ENCODE measurements at regions not wholly inside any gene's neighbourhood (a gene's known extent, or its start where the extent isn't known, plus 50 kb on each side); places are given as distances from the start of the nearest gene placed in this dataset.

DNA sequence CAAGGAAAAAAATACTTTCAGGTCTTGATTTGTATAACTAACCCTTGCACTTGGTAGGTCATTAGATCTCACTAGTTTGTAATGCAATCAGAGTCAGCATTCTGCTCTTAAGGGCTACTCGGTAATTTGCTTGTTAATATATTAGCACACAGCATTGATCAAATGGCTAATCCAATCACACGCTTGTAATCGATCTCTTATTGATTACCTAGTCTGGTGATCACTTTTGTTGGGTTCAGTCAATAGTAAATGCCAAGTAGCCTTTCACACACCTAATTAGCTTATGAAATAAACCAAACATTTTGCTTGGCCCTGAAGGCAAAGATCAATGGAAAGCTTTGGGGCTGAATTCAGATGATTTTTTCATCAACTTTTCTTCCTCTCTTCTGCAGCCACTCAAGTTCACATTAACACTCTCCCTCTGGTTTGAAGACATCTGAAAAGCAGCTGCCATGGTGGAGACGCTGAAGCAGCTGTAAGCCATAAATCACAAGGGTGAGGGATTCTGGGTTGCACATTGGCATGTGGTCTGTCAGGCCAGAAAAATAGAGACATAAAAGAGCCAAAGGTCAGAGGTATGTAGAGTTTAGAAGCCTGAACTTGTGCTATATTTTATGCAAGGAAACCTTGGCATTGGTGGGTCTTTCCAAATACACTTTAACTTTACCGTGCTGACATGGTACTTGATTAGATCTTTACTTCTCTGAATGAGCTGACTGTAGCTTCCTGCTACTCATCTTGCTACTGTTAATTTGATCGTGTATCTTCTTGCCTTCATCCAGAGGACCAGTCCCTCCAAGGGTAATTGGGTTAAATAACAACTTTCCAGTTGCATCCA, 234.4 kb downstream of the SIM1 start:
- Mint-ChIP-seq H3K4me1 (peaks cover 15% of the 10 kb centered on the region), H3K9me3 (ENCODE audit: insufficient read depth) (no peaks in the 10 kb centered on the region), H3K27ac (no peak overlapping the region), H3K4me3 (no peak overlapping the region), H3K27me3 (no peaks in the 10 kb centered on the region)
- ChIA-PET CTCF (interaction anchor here (1.0 kb wide), 1 partner anchor 11 kb away, joined by 4 read pairs; no protein-coding TSS in a partner anchor), POLR2A (no interaction called here)
- Histone ChIP-seq H3K27me3 (replicated peaks in 1 of 4; ENCODE audit: control extremely low read depth in 1 of 4, control insufficient read depth in 3 of 4, insufficient read depth in 4 of 4, low read length in 3 of 4) (peaks cover 0 to 3% (median 0%) of the 10 kb centered on the region in 4 experiments), H2AFZ (ENCODE audit: insufficient read depth, low read depth, low read length, poor library complexity, severe bottlenecking) (no peak overlapping the region), H3K9ac (ENCODE audit: low read length) (no peak overlapping the region), H3K27ac (ENCODE audit: low read length in 2 of 2) (no peak overlapping the region), H3K36me3 (replicated peaks in 1 of 2; ENCODE audit: control extremely low read depth in 1 of 2, control insufficient read depth in 1 of 2, extremely low read depth in 1 of 2, insufficient read depth in 2 of 2, low read length in 1 of 2) (no peaks in the 10 kb centered on the region), H3K9me3 (ENCODE audit: control extremely low read depth in 1 of 3, control insufficient read depth in 2 of 3, insufficient read depth in 1 of 3, low read length in 2 of 3) (no peaks in the 10 kb centered on the region), H3K4me1 (ENCODE audit: control insufficient read depth in 2 of 2, insufficient read depth in 2 of 2, low read length in 2 of 2) (peaks cover 0 to 6% of the 10 kb centered on the region in 2 donors), H4K20me1 (ENCODE audit: control insufficient read depth, insufficient read depth, low read length, poor library complexity, severe bottlenecking) (no peaks in the 10 kb centered on the region), H3K4me3 (ENCODE audit: control extremely low read depth in 1 of 5, extremely low read depth in 1 of 5, insufficient read depth in 1 of 5, low read depth in 2 of 5, low read length in 4 of 5) (no peak overlapping the region), H3K79me2 (ENCODE audit: control insufficient read depth, insufficient read depth, low read length) (no peaks in the 10 kb centered on the region), H3K4me2 (replicated peaks; ENCODE audit: low read depth, low read length, poor library complexity, severe bottlenecking) (no peak overlapping the region)
- DNase-seq (no peak), ATAC-seq (ENCODE audit: low read depth) (no peak)
- no peak for TF ChIP-seq EZH2 (IDR thresholded peaks at IDR 0.05; ENCODE audit: borderline replicate concordance, insufficient read depth, low read depth, low read length, poor library complexity, severe bottlenecking)
- TF ChIP-seq, protein P1, sequence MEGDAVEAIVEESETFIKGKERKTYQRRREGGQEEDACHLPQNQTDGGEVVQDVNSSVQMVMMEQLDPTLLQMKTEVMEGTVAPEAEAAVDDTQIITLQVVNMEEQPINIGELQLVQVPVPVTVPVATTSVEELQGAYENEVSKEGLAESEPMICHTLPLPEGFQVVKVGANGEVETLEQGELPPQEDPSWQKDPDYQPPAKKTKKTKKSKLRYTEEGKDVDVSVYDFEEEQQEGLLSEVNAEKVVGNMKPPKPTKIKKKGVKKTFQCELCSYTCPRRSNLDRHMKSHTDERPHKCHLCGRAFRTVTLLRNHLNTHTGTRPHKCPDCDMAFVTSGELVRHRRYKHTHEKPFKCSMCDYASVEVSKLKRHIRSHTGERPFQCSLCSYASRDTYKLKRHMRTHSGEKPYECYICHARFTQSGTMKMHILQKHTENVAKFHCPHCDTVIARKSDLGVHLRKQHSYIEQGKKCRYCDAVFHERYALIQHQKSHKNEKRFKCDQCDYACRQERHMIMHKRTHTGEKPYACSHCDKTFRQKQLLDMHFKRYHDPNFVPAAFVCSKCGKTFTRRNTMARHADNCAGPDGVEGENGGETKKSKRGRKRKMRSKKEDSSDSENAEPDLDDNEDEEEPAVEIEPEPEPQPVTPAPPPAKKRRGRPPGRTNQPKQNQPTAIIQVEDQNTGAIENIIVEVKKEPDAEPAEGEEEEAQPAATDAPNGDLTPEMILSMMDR (IDR thresholded peaks at IDR 0.05), result no peak
- intact Hi-C loops (cut with micrococcal nuclease), result no loop called here
- 100% methylated on average over 1 of the region's 6 CpGs for WGBS (ENCODE audit: insufficient coverage)

DNA sequence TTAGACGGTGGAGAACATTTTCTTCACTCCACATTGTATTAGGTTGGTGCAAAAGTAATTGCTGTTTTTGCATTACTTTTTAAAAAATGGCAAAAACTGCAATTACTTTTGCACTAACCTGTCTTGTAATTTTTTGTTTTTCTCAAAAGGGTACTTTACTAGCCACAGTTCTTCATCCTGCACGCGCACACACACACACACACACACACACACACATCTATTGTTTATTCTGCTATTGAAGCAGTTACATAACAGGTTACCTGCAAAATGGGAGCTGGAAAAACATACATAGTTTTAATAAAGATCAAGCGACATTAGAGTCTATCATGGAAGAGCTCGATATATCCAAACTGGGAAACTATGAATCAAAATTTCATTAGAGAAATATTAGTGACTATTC, 235.2 kb downstream of the SIM1 start:
- peak overlapping the region; percentile 82 for H3K4me3 Mint-ChIP-seq
- no CpG with 5 or more reads among the region's 5 CpGs for WGBS (ENCODE audit: insufficient coverage)
- Histone ChIP-seq H2AFZ (ENCODE audit: insufficient read depth, low read depth, low read length, poor library complexity, severe bottlenecking) (peak overlapping the region; percentile 72), H3K27ac (ENCODE audit: low read length in 2 of 2) (no peak overlapping the region), H3K79me2 (ENCODE audit: control insufficient read depth, insufficient read depth, low read length) (no peaks in the 10 kb centered on the region), H4K20me1 (ENCODE audit: control insufficient read depth, insufficient read depth, low read length, poor library complexity, severe bottlenecking) (no peaks in the 10 kb centered on the region), H3K9ac (ENCODE audit: low read length) (no peak overlapping the region), H3K9me3 (ENCODE audit: control extremely low read depth in 1 of 3, control insufficient read depth in 2 of 3, insufficient read depth in 1 of 3, low read length in 2 of 3) (no peaks in the 10 kb centered on the region), H3K4me3 (ENCODE audit: control extremely low read depth in 1 of 5, extremely low read depth in 1 of 5, insufficient read depth in 1 of 5, low read depth in 2 of 5, low read length in 4 of 5) (peak overlapping the region in 1 of 5 experiments; percentile 70), H3K4me1 (ENCODE audit: control insufficient read depth in 2 of 2, insufficient read depth in 2 of 2, low read length in 2 of 2) (peaks cover 0 to 6% of the 10 kb centered on the region in 2 donors), H3K36me3 (replicated peaks in 1 of 2; ENCODE audit: control extremely low read depth in 1 of 2, control insufficient read depth in 1 of 2, extremely low read depth in 1 of 2, insufficient read depth in 2 of 2, low read length in 1 of 2) (no peaks in the 10 kb centered on the region), H3K4me2 (replicated peaks; ENCODE audit: low read depth, low read length, poor library complexity, severe bottlenecking) (peak overlapping the region; percentile 63), H3K27me3 (replicated peaks in 1 of 4; ENCODE audit: control extremely low read depth in 1 of 4, control insufficient read depth in 3 of 4, insufficient read depth in 4 of 4, low read length in 3 of 4) (peaks cover 0 to 3% (median 0%) of the 10 kb centered on the region in 4 experiments)
- TF ChIP-seq, protein P1 (IDR thresholded peaks at IDR 0.05), result no peak
- no peak for TF ChIP-seq EZH2 (IDR thresholded peaks at IDR 0.05; ENCODE audit: borderline replicate concordance, insufficient read depth, low read depth, low read length, poor library complexity, severe bottlenecking)
- H3K27ac Mint-ChIP-seq, result no peak overlapping the region
- H3K27me3 Mint-ChIP-seq, result no peaks in the 10 kb centered on the region
- no peak for DNase-seq
- ATAC-seq (ENCODE audit: low read depth), result no peak
- intact Hi-C loops (cut with micrococcal nuclease), result no loop called here
- H3K4me1 Mint-ChIP-seq, result peaks cover 15% of the 10 kb centered on the region
- ChIA-PET POLR2A (no interaction called here), CTCF (interaction anchor here (1.0 kb wide), 1 partner anchor 10 kb away, joined by 4 read pairs; no protein-coding TSS in a partner anchor)
- no peaks in the 10 kb centered on the region for H3K9me3 Mint-ChIP-seq (ENCODE audit: insufficient read depth)
